ENCODE measurements at regions not wholly inside any gene's neighbourhood (a gene's known extent, or its start where the extent isn't known, plus 50 kb on each side); places are given as distances from the start of the nearest gene placed in this dataset.

DNA sequence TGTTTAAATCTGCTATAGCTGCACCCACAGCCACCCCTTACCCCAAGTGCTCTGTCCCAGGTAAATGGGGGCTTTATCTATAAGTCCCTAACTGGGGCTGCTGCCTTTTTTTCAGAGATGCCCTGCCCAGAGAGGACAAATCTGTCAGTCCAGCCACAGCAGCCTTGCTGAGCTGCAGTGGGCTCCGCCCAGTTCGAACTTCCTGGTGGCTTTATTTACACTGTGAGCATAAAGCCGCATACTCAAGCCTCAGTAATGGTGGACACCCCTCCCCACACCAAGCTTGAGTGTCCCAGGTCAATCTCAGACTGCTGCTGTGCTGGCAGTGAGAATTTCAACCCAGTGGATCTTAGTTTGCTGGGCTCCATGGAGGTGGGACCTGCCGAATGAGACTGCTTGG lies 505.2 kb downstream of the CBLN4 start:
- no peak overlapping the region for H3K4me3 ChIP-seq
- no peaks in the 10 kb centered on the region; a peak in 2 of 22 replicates for H3K9me3 ChIP-seq (replicated peaks in 1 of 11)
- H3K4me2 ChIP-seq, result no peak overlapping the region
- no peaks in the 10 kb centered on the region for H3K4me1 ChIP-seq
- H3K9ac ChIP-seq, result no peak overlapping the region
- no peak for TF ChIP-seq Cebpa-rat (IDR thresholded peaks at IDR 0.05)
- H3K36me3 ChIP-seq, result no peaks in the 10 kb centered on the region
- no peak overlapping the region for H3K27ac ChIP-seq
- no peaks in the 10 kb centered on the region for H3K27me3 ChIP-seq
- no peaks in the 10 kb centered on the region for H4K20me1 ChIP-seq

DNA sequence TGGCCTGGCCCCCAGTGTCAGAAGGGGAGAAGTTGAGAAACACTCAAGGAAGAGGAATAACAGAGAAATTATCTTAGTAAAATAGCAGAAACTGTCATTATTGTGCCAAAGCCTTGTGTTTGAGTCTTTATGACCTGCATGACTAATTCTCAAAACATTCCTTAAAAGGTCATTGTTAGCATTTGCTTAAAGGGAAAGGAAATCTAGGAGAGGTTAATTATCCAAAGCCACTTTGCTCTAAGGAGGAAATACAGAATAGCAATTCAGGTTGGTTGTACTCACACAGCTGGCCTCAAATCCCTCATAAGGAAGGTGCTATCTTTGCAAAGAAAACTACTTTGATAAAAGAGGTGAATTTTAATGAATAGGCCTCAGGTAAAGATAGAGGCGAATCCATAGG lies 516.7 kb downstream of the CBLN4 start:
- Histone ChIP-seq H3K4me1 (no peaks in the 10 kb centered on the region), H3K27me3 (no peaks in the 10 kb centered on the region), H3K4me2 (no peak overlapping the region), H4K20me1 (no peaks in the 10 kb centered on the region), H3K9ac (no peak overlapping the region), H3K4me3 (no peak overlapping the region), H3K36me3 (no peaks in the 10 kb centered on the region), H3K27ac (no peak overlapping the region), H3K9me3 (replicated peaks in 1 of 11) (no peaks in the 10 kb centered on the region; a peak in 1 of 22 replicates)
- no peak for TF ChIP-seq Cebpa-rat (IDR thresholded peaks at IDR 0.05)

DNA sequence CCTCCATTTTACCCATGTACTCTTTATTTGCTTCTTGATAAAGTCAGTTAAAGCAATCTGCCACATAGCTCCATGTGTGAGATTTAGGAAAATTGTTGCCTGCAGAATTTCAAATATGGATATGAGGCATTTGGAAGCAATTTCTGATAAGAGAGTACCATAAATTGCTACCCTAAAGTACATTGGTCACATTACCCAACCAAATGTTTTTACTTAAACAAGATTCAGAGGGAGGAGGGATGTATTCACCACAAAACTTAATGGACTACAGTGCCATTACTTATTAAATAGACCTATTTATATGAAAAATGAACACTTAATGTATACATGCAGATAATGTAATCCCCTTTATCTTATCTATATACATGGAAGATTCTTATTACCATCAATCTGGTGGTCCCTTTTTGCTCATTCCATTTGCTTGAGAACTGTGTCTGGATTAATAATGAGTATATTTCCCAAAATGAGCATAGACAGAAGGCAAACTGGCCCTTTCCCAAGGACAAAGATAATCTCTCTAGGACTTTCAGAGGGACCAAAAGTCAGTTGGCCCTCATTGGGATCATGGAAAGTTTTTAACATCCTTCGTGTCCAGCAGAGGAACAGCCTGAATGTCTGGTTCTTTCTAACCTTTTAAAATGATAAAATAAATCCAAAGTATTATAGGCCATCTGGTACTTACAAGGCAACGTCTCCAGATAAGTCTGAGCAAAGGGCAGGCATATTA lies 526.4 kb downstream of the CBLN4 start:
- Histone ChIP-seq H3K36me3 (no peaks in the 10 kb centered on the region), H3K27me3 (no peaks in the 10 kb centered on the region), H4K20me1 (no peaks in the 10 kb centered on the region), H3K4me2 (no peak overlapping the region), H3K9ac (no peak overlapping the region), H3K27ac (no peak overlapping the region), H3K4me1 (no peaks in the 10 kb centered on the region), H3K9me3 (replicated peaks in 1 of 11) (no peaks in the 10 kb centered on the region), H3K4me3 (no peak overlapping the region)
- no peak for TF ChIP-seq Cebpa-rat (IDR thresholded peaks at IDR 0.05)

DNA sequence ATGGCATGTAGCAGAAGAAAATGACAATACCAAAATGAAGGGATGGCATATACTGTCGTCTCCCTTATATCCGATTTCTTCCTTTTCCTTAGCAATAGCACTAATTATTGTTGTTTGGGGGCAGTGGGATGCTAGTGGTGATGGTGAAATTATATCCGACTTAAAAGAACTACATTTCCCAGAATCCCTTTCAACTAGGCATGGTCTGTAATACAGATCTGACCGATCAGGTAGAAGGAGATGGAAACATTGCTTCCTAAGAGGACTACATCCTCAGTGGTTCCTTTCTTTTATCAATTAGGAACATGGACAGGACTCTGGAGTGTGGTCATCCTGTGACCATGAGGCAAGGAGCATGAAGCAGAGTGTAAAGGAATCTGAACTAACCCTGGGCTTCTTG lies 532.6 kb downstream of the CBLN4 start:
- H3K4me2 ChIP-seq, result no peak overlapping the region
- no peaks in the 10 kb centered on the region for H3K4me1 ChIP-seq
- no peak overlapping the region for H3K9ac ChIP-seq
- no peak overlapping the region for H3K27ac ChIP-seq
- no peaks in the 10 kb centered on the region for H3K9me3 ChIP-seq (replicated peaks in 1 of 11)
- no peak overlapping the region for H3K4me3 ChIP-seq
- H4K20me1 ChIP-seq, result no peaks in the 10 kb centered on the region
- H3K36me3 ChIP-seq, result no peaks in the 10 kb centered on the region
- TF ChIP-seq Cebpa-rat (IDR thresholded peaks at IDR 0.05), result no peak
- H3K27me3 ChIP-seq, result no peaks in the 10 kb centered on the region

DNA sequence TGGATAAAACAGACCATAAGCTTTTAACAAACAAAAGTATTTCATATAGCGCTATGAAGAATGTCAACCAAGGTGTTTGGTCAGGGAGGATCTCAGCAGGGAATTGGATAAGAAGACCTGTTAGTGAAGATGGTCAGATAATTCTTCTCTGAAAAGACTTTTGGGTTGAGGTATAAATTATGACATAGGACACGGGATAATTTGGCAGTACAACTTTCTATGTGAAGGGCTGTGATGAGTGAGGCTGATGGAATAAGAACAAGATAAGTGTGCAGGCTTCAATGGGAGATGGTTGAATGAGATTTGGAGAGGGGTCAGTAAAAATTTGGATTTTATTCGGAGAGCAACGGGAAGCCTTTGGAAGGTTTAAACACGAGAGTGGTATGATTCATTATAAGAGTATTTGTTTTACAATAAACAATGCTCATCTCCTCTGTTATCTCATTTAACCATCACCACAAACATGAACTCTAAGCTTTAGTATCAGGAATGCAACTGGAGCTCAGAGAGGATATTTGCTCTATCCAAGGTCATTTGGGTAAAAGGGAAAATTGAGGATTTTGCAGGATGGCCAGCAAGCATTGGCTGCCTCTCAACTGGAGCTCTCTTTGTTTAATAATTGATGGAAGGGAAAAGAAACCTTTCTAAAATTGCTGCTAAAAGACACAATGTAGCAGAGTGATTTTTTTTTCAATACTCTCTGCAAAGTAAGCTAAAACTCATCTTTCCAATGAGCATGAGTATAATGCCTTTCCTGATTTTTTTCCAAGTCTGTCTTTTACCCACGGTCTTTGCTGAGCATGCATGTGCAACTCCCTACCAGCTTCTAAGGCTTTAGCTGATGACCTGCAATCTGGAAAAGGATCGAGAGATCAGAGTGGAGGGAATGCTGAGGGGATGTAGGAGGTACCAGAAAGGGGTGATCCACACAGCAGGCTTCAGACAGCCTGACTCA lies 534.0 kb downstream of the CBLN4 start:
- Histone ChIP-seq H4K20me1 (no peaks in the 10 kb centered on the region), H3K9ac (no peak overlapping the region), H3K4me3 (no peak overlapping the region), H3K4me1 (no peaks in the 10 kb centered on the region), H3K9me3 (replicated peaks in 1 of 11) (no peaks in the 10 kb centered on the region), H3K36me3 (no peaks in the 10 kb centered on the region), H3K27me3 (no peaks in the 10 kb centered on the region), H3K4me2 (no peak overlapping the region), H3K27ac (no peak overlapping the region)
- no peak for TF ChIP-seq Cebpa-rat (IDR thresholded peaks at IDR 0.05)

DNA sequence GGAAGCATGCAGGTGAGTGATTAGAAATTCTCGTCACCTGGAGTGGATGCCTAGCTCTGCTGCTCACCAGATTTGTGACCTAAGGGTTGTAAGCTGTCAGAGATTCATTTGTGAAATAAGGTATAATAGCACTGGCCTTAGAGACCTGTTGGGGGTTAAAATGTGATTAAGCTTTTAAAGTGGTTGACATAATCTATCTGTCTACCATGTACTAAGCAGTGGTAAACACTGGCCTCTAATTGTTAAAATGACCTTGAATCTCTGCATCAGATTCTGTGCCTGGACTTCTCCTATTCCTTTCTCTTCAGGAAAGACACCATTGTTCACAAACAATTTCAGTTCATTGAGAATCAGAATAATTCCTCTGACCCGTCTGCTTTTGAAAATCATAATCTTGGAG lies 536.2 kb downstream of the CBLN4 start:
- no peaks in the 10 kb centered on the region for H4K20me1 ChIP-seq
- no peaks in the 10 kb centered on the region for H3K9me3 ChIP-seq (replicated peaks in 1 of 11)
- H3K36me3 ChIP-seq, result no peaks in the 10 kb centered on the region
- no peaks in the 10 kb centered on the region for H3K4me1 ChIP-seq
- H3K4me2 ChIP-seq, result no peak overlapping the region
- H3K4me3 ChIP-seq, result no peak overlapping the region
- H3K9ac ChIP-seq, result no peak overlapping the region
- H3K27me3 ChIP-seq, result no peaks in the 10 kb centered on the region
- no peak overlapping the region for H3K27ac ChIP-seq
- no peak for TF ChIP-seq Cebpa-rat (IDR thresholded peaks at IDR 0.05)

DNA sequence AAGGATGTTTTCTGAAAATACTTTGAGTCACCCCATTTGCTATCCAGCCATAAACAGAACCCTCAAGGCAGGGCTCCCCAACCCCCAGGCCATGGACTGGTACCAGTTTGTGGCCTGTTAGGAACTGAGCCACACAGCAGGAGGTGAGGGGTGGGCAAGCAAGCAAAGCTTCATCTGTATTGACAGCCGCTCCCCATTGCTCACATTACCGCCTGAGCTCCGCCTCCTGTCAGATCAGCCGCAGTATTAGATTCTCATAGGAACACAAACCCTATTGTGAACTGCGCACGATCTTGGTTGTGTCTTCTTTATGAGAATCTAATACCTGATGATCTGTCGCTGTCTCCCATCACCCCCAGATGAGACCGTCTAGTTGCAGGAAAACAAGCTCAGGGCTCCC lies 543.8 kb downstream of the CBLN4 start:
- no peak overlapping the region for H3K27ac ChIP-seq
- no peaks in the 10 kb centered on the region for H4K20me1 ChIP-seq
- no peaks in the 10 kb centered on the region for H3K4me1 ChIP-seq
- no peak overlapping the region for H3K9ac ChIP-seq
- H3K9me3 ChIP-seq (replicated peaks in 1 of 11), result no peaks in the 10 kb centered on the region
- no peak overlapping the region for H3K4me2 ChIP-seq
- TF ChIP-seq Cebpa-rat (IDR thresholded peaks at IDR 0.05), result no peak
- H3K4me3 ChIP-seq, result no peak overlapping the region
- H3K36me3 ChIP-seq, result no peaks in the 10 kb centered on the region
- H3K27me3 ChIP-seq, result no peaks in the 10 kb centered on the region

DNA sequence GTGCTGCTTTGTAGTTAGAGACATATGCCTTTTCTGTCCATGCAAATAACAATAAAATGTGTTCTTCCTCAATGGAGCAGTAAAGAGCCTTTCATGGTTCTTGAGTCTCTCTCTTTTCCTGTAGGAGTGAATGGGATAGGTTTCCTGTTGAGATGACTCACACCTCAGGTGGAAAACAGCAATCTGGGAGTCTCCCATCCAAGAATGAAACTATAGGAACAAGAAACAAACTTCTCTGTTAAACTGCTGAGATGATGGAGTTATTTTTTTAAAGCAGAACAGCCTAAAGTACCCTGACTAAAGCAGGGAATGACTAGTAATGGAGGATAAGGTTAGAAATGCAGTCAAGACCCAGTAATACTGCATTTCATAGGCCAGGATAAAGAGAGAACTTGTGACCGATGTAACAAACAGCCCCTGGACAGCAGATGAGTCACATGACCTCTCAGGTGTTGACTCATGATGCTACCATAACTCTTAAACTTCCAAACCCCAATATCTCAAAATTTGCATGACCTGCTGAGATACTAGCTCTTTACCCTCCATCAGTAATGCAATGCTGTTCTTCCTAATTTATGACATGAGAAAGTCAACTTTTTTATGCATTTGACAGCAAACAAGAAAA lies 548.9 kb downstream of the CBLN4 start:
- no peak overlapping the region for H3K4me3 ChIP-seq
- no peaks in the 10 kb centered on the region for H3K27me3 ChIP-seq
- H3K9me3 ChIP-seq (replicated peaks in 1 of 11), result no peaks in the 10 kb centered on the region
- no peak for TF ChIP-seq Cebpa-rat (IDR thresholded peaks at IDR 0.05)
- no peaks in the 10 kb centered on the region for H3K36me3 ChIP-seq
- H4K20me1 ChIP-seq, result no peaks in the 10 kb centered on the region
- H3K27ac ChIP-seq, result no peak overlapping the region
- no peak overlapping the region for H3K4me2 ChIP-seq
- no peaks in the 10 kb centered on the region for H3K4me1 ChIP-seq
- no peak overlapping the region for H3K9ac ChIP-seq

DNA sequence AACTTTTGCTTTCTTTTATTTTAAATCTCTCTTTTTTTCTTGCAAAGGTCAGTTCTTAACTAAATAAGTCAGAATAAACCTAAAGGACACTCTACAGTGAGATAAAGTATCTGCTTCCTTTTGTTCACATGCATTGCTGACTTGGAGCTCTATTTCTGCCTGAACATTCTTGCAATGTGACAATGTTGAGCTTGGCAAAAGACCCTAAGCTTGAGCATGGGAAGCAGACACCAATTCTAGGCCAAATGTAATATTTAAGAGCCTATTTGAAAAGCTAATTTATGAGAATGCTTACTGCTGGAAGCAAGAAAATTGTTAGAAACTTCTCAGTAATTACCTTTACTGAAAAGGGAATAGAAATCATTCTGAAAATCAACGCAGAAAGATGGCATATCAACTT lies 556.2 kb downstream of the CBLN4 start:
- no peaks in the 10 kb centered on the region for H4K20me1 ChIP-seq
- no peak overlapping the region for H3K4me2 ChIP-seq
- no peaks in the 10 kb centered on the region for H3K9me3 ChIP-seq (replicated peaks in 1 of 11)
- H3K27ac ChIP-seq, result no peak overlapping the region
- H3K9ac ChIP-seq, result no peak overlapping the region
- TF ChIP-seq Cebpa-rat (IDR thresholded peaks at IDR 0.05), result no peak
- no peaks in the 10 kb centered on the region for H3K4me1 ChIP-seq
- H3K36me3 ChIP-seq, result no peaks in the 10 kb centered on the region
- no peak overlapping the region for H3K4me3 ChIP-seq
- no peaks in the 10 kb centered on the region for H3K27me3 ChIP-seq

Measured in BLaER1 treated with 17β-estradiol and CSF1 and Interleukin-3, amounts not matched to agents 10 nM and 100 nM (cell line).